H1 (cell line): ENCODE measurements at regions not wholly inside any gene's neighbourhood (a gene's known extent, or its start where the extent isn't known, plus 50 kb on each side); places are given as distances from the start of the nearest gene placed in this dataset.

Experiments
- KDM4A ChIP-seq: IDR thresholded peaks from one replicate; pipeline ENCODE4 v1.7.1; 2012; ENCODE audit warnings: low read depth, mild to moderate bottlenecking, moderate library complexity, low read length, inconsistent platforms; ENCODE audit not compliant: severe bottlenecking
- SP1 ChIP-seq: IDR thresholded peaks from 2 replicates; pipeline ENCODE4 v1.6.1; 2011; ENCODE audit warnings: low read depth, low read length
- SRF ChIP-seq: IDR thresholded peaks from 2 replicates; pipeline ENCODE4 v1.6.1; 2011; ENCODE audit warnings: mild to moderate bottlenecking, low read depth, low read length, moderate library complexity

GRCh38 chr13:109272595-109273325 lies 513.6 kb downstream of the IRS2 start (continued):
- TF ChIP-seq KDM4A: no peak
- TF ChIP-seq SP1: no peak
- TF ChIP-seq SRF: no peak
